Mesenchymal stem cell (in vitro differentiated cells and primary cell): ENCODE measurements at regions not wholly inside any gene's neighbourhood (a gene's known extent, or its start where the extent isn't known, plus 50 kb on each side); places are given as distances from the start of the nearest gene placed in this dataset.

Source experiments
- DNase-seq: peaks from one replicate; pipeline ENCODE4 v3.0.0-alpha.2; 2013
- H2AFZ ChIP-seq: one replicate; pipeline ENCODE4 v1.6.1; 2013; ENCODE audit warnings: low read depth, mild to moderate bottlenecking, control low read depth, inconsistent platforms, low read length, moderate library complexity
- H2AK5ac ChIP-seq: 2 replicates; pipeline ENCODE4 v1.6.1; 2013; ENCODE audit warnings: low read length, moderate library complexity, mild to moderate bottlenecking, inconsistent platforms; ENCODE audit not compliant: severe bottlenecking
- H2BK120ac ChIP-seq: one replicate; pipeline ENCODE4 v1.6.1; 2013; ENCODE audit warnings: low read depth, mild to moderate bottlenecking, inconsistent platforms, low read length, moderate library complexity
- H2BK12ac ChIP-seq, 2 experiments: one replicate each; pipeline ENCODE4 v1.6.1; 2013; ENCODE audit warnings: inconsistent platforms in 2 of 2, low read length in 2 of 2, mild to moderate bottlenecking in 2 of 2, moderate library complexity in 2 of 2, control low read depth in 1 of 2
- H2BK15ac ChIP-seq: one replicate; pipeline ENCODE4 v1.6.1; 2013; ENCODE audit warnings: mild to moderate bottlenecking, low read depth, inconsistent platforms; ENCODE audit not compliant: poor library complexity, severe bottlenecking
- H2BK5ac ChIP-seq: 2 replicates; pipeline ENCODE4 v1.6.1; 2013; ENCODE audit warnings: low read depth, mild to moderate bottlenecking, low read length, control low read depth, inconsistent platforms; ENCODE audit not compliant: poor library complexity, severe bottlenecking
- H3K14ac ChIP-seq, 2 experiments: one replicate each; pipeline ENCODE4 v1.6.1; 2013; ENCODE audit warnings: inconsistent platforms in 2 of 2, low read length in 2 of 2, control low read depth in 1 of 2, mild to moderate bottlenecking in 1 of 2, moderate library complexity in 1 of 2
- H3K18ac ChIP-seq, 2 experiments: one replicate each; pipeline ENCODE4 v1.6.1; 2013; ENCODE audit warnings: inconsistent platforms in 2 of 2, low read length in 2 of 2, control low read depth in 1 of 2, low read depth in 1 of 2, mild to moderate bottlenecking in 1 of 2
- H3K23ac ChIP-seq, 2 experiments: one replicate each; pipeline ENCODE4 v1.6.1; 2013; ENCODE audit warnings: inconsistent platforms in 2 of 2, low read length in 2 of 2, mild to moderate bottlenecking in 2 of 2, moderate library complexity in 2 of 2, control low read depth in 1 of 2
- H3K27ac ChIP-seq: 2 replicates; pipeline ENCODE4 v1.5.1; 2013; ENCODE audit warnings: mild to moderate bottlenecking, moderate library complexity, low read length, control low read depth, inconsistent platforms; ENCODE audit not compliant: poor library complexity, severe bottlenecking
- H3K27me3 ChIP-seq, 2 experiments: 2 replicates each; pipeline versions ENCODE4 v1.6.1 to v1.7.0; 2013; ENCODE audit warnings: low read length in 2 of 2, mild to moderate bottlenecking in 2 of 2, moderate library complexity in 2 of 2, control low read depth in 1 of 2, inconsistent platforms in 1 of 2; ENCODE audit not compliant: control insufficient read depth in 1 of 2, insufficient read depth in 1 of 2
- H3K36me3 ChIP-seq, 2 experiments: 2 replicates each; pipeline versions ENCODE4 v1.6.1 to v1.7.0; 2013; ENCODE audit warnings: low read length in 2 of 2, control low read depth in 1 of 2, inconsistent platforms in 1 of 2, low read depth in 1 of 2, mild to moderate bottlenecking in 1 of 2; ENCODE audit not compliant: insufficient read depth in 2 of 2, control insufficient read depth in 1 of 2
- H3K4ac ChIP-seq, 2 experiments: one replicate each; pipeline ENCODE4 v1.6.1; 2013; ENCODE audit warnings: inconsistent platforms in 2 of 2, low read length in 2 of 2, mild to moderate bottlenecking in 2 of 2, moderate library complexity in 2 of 2, control low read depth in 1 of 2, low read depth in 1 of 2
- H3K4me1 ChIP-seq: 2 replicates; pipeline ENCODE4 v1.6.1; 2013; ENCODE audit warnings: low read depth, low read length, control low read depth; ENCODE audit not compliant: control insufficient read depth, insufficient read depth
- H3K4me2 ChIP-seq: 2 replicates; pipeline ENCODE4 v1.6.1; 2013; ENCODE audit warnings: low read length, mild to moderate bottlenecking, inconsistent platforms; ENCODE audit not compliant: poor library complexity, severe bottlenecking
- H3K4me3 ChIP-seq, 2 experiments: 2 replicates each; pipeline versions ENCODE4 v1.5.1 to v1.7.0; 2013; ENCODE audit warnings: low read length in 2 of 2, mild to moderate bottlenecking in 2 of 2, control low read depth in 1 of 2, low read depth in 1 of 2; ENCODE audit not compliant: insufficient read depth in 1 of 2
- H3K79me1 ChIP-seq: replicated peaks from 2 replicates; pipeline ENCODE4 v1.6.1; 2013; ENCODE audit warnings: mild to moderate bottlenecking, control low read depth, low read length, inconsistent platforms; ENCODE audit not compliant: poor library complexity, severe bottlenecking
- H3K9ac ChIP-seq: 2 replicates; pipeline ENCODE4 v1.7.0; 2013; ENCODE audit warnings: mild to moderate bottlenecking, low read length, moderate library complexity
- H3K9me3 ChIP-seq: 2 replicates; pipeline ENCODE4 v1.7.0; 2013; ENCODE audit warnings: mild to moderate bottlenecking, low read length; ENCODE audit not compliant: control insufficient read depth
- H4K8ac ChIP-seq: one replicate; pipeline ENCODE4 v1.6.1; 2013; ENCODE audit warnings: inconsistent platforms, mild to moderate bottlenecking, low read length, moderate library complexity
- H4K91ac ChIP-seq: one replicate; pipeline ENCODE4 v1.6.1; 2013; ENCODE audit warnings: mild to moderate bottlenecking, low read length, inconsistent platforms
- WGBS: methylation state at CpG from one replicate; pipeline ENCODE4 v1.1.7; 2013; ENCODE audit warnings: mixed read lengths; 5-methylcytosine and 5-hydroxymethylcytosine counted together

DNA sequence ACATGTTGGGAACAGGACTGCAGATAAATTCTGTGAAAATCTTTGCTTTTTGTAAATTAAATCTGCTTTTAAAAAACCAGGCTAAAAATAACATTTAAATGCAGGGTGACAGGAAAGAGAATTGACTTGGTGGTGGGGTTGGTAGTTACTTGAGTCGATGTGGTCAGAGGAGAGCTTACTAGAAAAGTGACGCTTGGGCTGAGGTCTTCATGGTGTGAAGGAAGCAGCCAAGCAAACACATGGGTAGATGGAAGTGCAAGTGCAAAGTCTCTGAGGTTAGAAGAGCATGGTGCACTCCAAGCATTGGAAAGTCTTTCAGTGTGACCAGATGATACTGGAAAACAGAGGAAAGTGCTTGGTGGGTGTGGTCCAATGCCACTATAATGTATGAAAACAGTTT lies 86.4 kb upstream of the THBS1 start:
- Histone ChIP-seq H2BK5ac (no peak overlapping the region), H2BK120ac (no peak overlapping the region), H2AK5ac (no peak overlapping the region), H2AFZ (no peak overlapping the region), H4K8ac (peak overlapping the region; percentile 12), H3K4me1 (peaks cover 14% of the 10 kb centered on the region), H2BK15ac (no peak overlapping the region), H3K14ac (no peak overlapping the region), H3K23ac (no peak overlapping the region), H3K36me3 (no peaks in the 10 kb centered on the region), H3K9ac (no peak overlapping the region), H3K18ac (no peak overlapping the region), H3K9me3 (no peaks in the 10 kb centered on the region), H2BK12ac (no peak overlapping the region), H3K27ac (no peak overlapping the region), H3K4me2 (no peak overlapping the region), H3K4me3 (no peak overlapping the region), H3K27me3 (no peaks in the 10 kb centered on the region), H4K91ac (no peak overlapping the region), H3K4ac (no peak overlapping the region), H3K79me1 (no peaks in the 10 kb centered on the region)
- over 99% methylated on average over 2 of the region's 2 CpGs for WGBS
- DNase-seq = no peak

DNA sequence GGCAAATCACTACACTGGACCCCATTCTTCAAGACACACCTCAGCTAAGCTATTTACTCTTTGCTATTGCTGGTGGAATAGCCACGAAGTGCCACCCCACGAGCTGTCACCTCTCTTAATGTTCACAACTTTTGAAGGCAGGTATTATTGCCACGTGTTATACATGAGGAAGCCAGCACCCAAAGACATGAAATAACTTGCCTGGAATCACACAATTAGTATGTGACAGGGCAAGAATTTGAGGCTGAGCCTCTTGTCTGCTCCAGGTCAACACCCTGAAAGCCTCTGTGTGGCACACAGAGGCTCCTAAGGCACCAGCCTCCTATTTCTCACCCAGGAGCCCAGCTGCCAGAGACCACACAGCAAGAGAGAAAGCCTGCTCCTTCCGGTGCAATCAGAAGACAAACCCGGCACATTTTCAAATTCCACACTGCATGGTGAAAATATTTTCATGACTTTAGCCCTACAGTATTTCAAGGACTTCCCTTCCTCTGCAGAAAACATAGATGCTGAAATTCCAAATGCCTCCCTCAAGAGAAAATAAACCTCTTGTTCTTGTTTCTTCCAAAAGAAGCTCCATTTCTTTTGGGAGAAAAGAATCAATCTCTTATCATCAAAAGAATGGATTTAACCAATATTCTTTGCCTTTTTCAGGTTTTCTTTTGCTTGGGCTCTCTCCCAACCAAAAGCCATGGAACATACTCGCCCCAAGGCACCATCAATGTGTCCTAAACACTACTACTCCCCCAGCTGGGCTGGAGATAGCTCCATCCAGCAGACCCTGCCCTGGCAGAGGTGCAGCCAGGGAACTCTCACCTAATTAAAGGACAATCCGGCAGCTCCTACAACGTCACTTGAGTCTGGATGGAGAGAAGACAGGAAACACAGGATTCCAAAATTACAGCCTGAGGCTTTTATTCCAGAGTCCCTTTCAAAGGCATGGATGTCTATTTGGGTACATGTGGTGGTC lies 84.7 kb upstream of the THBS1 start:
- 65% methylated on average over 7 of the region's 8 CpGs for WGBS
- Histone ChIP-seq H3K4ac (no peak overlapping the region), H3K79me1 (no peaks in the 10 kb centered on the region)

DNA sequence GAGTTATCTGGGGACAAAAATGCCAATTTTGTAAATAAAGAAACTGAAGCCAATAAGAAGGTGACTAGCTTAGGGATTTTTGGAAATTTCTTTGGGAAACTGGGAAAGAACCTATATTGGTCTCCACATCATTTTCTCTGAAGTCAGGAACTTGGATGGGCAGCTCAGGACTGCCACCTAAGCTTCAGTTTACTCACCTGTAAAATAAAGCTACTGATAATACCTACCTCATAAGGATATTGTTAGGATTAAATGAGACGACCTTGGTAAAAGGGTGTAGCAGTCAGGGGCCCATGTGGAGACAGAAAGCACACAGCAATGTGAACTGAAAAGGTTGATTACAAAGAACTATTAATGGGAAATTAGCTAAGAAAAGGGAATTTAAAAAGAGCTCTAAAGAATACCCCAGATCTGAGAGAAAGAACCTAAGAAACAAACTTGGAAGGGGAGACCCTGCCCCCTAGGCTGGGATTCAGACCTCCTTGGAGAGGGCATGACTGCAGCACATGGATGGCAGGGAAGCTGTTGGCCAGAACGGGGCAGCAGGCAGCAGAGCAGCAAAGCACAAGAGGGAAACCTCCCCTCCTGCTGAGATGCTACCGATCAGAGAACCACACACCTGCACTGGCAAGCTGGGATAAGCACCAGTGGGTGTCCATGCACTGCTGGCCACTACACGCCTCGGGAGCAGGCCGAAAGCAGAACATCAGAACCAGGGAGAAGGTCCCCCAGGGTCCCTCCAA lies 83.7 kb upstream of the THBS1 start:
- peak overlapping the region; percentile 4 for H4K8ac ChIP-seq
- no peak for DNase-seq
- WGBS = 93% methylated on average over 6 of the region's 6 CpGs
- H3K4me1 ChIP-seq = peaks cover 18% of the 10 kb centered on the region
- no peak overlapping the region for H3K27ac ChIP-seq
- H3K18ac ChIP-seq = peak overlapping the region in 1 of 2 experiments; percentile 75
- H2BK120ac ChIP-seq = no peak overlapping the region
- no peak overlapping the region for H3K23ac ChIP-seq
- H3K9me3 ChIP-seq = no peaks in the 10 kb centered on the region
- H3K27me3 ChIP-seq = no peaks in the 10 kb centered on the region
- no peak overlapping the region for H2BK5ac ChIP-seq
- H2BK15ac ChIP-seq = no peak overlapping the region
- peak overlapping the region in 1 of 2 experiments; percentile 97 for H2BK12ac ChIP-seq
- H2AK5ac ChIP-seq = peak overlapping the region; percentile 3
- peak overlapping the region; percentile 1 for H4K91ac ChIP-seq
- H3K36me3 ChIP-seq = no peaks in the 10 kb centered on the region
- no peaks in the 10 kb centered on the region for H3K79me1 ChIP-seq
- no peak overlapping the region for H2AFZ ChIP-seq
- H3K4me3 ChIP-seq = no peak overlapping the region
- no peak overlapping the region for H3K4me2 ChIP-seq
- H3K14ac ChIP-seq = peak overlapping the region in 1 of 2 experiments; percentile 68
- no peak overlapping the region for H3K9ac ChIP-seq
- H3K4ac ChIP-seq = peak overlapping the region in 1 of 2 experiments; percentile 15

More for the DNA sequence above, 84.7 kb upstream of the THBS1 start:
- no peak overlapping the region for H4K91ac ChIP-seq
- no peak overlapping the region for H2AFZ ChIP-seq
- H2BK15ac ChIP-seq = peak overlapping the region; percentile 49
- peak; percentile 47 for DNase-seq
- peak overlapping the region; percentile 90 for H2AK5ac ChIP-seq
- no peaks in the 10 kb centered on the region for H3K9me3 ChIP-seq
- H2BK12ac ChIP-seq = peak overlapping the region; percentile 70 to 81
- no peaks in the 10 kb centered on the region for H3K36me3 ChIP-seq
- H3K27me3 ChIP-seq = no peaks in the 10 kb centered on the region
- no peak overlapping the region for H3K23ac ChIP-seq
- H3K18ac ChIP-seq = peak overlapping the region; percentile 52 to 84
- H3K4me3 ChIP-seq = no peak overlapping the region
- no peak overlapping the region for H3K27ac ChIP-seq
- H4K8ac ChIP-seq = peak overlapping the region; percentile 43
- H2BK5ac ChIP-seq = no peak overlapping the region
- H2BK120ac ChIP-seq = no peak overlapping the region
- H3K9ac ChIP-seq = no peak overlapping the region
- no peak overlapping the region for H3K14ac ChIP-seq
- no peak overlapping the region for H3K4me2 ChIP-seq
- peaks cover 15% of the 10 kb centered on the region for H3K4me1 ChIP-seq
